A549 (cell line): ENCODE measurements at regions not wholly inside any gene's neighbourhood (a gene's known extent, or its start where the extent isn't known, plus 50 kb on each side); places are given as distances from the start of the nearest gene placed in this dataset.

ENCODE experiments used
- CTCF ChIP-seq: fragments of >200 bp; sonication (Bioruptor Twin); formaldehyde crosslinking; IDR thresholded peaks from 3 replicates; pipeline ENCODE4 v1.5.1; 2016
- FOSL2 ChIP-seq, 2 experiments: fragments of 450-650 bp in 1 of 2; fragments of >200 bp in 1 of 2; sonication (Bioruptor Twin) in 1 of 2; formaldehyde crosslinking; IDR thresholded peaks; 2 replicates each; pipeline versions ENCODE4 v1.5.0 to v1.6.1; 2016 to 2020; ENCODE audit warnings: mild to moderate bottlenecking in 1 of 2, moderate library complexity in 1 of 2
- KDM1A ChIP-seq: fragments of 200-600 bp; sonication (generic); IDR thresholded peaks from 2 replicates; pipeline ENCODE4 v1.6.1; 2016; ENCODE audit warnings: low read depth, mild to moderate bottlenecking
- NFE2L2 ChIP-seq: fragments of 150-350 bp; conservative IDR thresholded peaks from 2 replicates; pipeline ENCODE4 v1.6.1; 2014; ENCODE audit warnings: low read length
- RCOR1 ChIP-seq: fragments of 150-350 bp; IDR thresholded peaks from 2 replicates; pipeline ENCODE4 v1.6.1; 2014; ENCODE audit warnings: antibody characterized with exemption, low read length, low read depth
- TF ChIP-seq, protein P1 (sequence below): fragments of 450-650 bp; IDR thresholded peaks from 2 replicates; pipeline ENCODE4 v1.6.1; 2014; ENCODE audit warnings: antibody characterized with exemption
- TF ChIP-seq, protein P2 (sequence below): fragments of 250-450 bp; sonication (Bioruptor Pico); IDR thresholded peaks from 2 replicates; pipeline ENCODE4 v1.5.0; 2021; ENCODE audit warnings: mild to moderate bottlenecking, moderate library complexity, borderline replicate concordance

- TF ChIP-seq RCOR1 (no peak), CTCF (no peak), KDM1A (no peak), FOSL2 (IDR thresholded peaks at IDR 0.05) (no peak), FOSL2 (CRISPR knock-in tag; IDR thresholded peaks at IDR 0.05) (no peak), NFE2L2 (no peak)
- TF ChIP-seq, protein P1, sequence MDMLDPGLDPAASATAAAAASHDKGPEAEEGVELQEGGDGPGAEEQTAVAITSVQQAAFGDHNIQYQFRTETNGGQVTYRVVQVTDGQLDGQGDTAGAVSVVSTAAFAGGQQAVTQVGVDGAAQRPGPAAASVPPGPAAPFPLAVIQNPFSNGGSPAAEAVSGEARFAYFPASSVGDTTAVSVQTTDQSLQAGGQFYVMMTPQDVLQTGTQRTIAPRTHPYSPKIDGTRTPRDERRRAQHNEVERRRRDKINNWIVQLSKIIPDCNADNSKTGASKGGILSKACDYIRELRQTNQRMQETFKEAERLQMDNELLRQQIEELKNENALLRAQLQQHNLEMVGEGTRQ: no peak
- TF ChIP-seq, protein P2, sequence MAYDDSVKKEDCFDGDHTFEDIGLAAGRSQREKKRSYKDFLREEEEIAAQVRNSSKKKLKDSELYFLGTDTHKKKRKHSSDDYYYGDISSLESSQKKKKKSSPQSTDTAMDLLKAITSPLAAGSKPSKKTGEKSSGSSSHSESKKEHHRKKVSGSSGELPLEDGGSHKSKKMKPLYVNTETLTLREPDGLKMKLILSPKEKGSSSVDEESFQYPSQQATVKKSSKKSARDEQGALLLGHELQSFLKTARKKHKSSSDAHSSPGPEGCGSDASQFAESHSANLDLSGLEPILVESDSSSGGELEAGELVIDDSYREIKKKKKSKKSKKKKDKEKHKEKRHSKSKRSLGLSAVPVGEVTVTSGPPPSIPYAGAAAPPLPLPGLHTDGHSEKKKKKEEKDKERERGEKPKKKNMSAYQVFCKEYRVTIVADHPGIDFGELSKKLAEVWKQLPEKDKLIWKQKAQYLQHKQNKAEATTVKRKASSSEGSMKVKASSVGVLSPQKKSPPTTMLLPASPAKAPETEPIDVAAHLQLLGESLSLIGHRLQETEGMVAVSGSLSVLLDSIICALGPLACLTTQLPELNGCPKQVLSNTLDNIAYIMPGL: no peak
These were observed 77.8 kb upstream of the PRSS1 start for GRCh38 chr7:142671506-142671905.
